HG03060 (cell line): ENCODE measurements at regions not wholly inside any gene's neighbourhood (a gene's known extent, or its start where the extent isn't known, plus 50 kb on each side); places are given as distances from the start of the nearest gene placed in this dataset.

ENCODE experiments used
- ATAC-seq: cut with Tn5 transposase; IDR thresholded peaks from one replicate; pipeline ENCODE4 v1.9.1; 2021; ENCODE audit warnings: low read depth, moderate number of reproducible peaks; ENCODE audit not compliant: unreplicated experiment

GRCh38 chr18:56107821-56108477, 520.0 kb upstream of the TCF4 start:
- no peak for ATAC-seq

- no peak for ATAC-seq
Measured at GRCh38 chr18:56100090-56100722, 512.2 kb upstream of the TCF4 start.

GRCh38 chr18:56097621-56098020, 509.6 kb upstream of the TCF4 start:
- ATAC-seq, result no peak

- ATAC-seq, result no peak
Measured at GRCh38 chr18:56096861-56097260, 508.9 kb upstream of the TCF4 start.

GRCh38 chr18:56089612-56090258, 501.7 kb upstream of the TCF4 start:
- no peak for ATAC-seq

- no peak for ATAC-seq
Measured at GRCh38 chr18:56086786-56087185, 498.8 kb upstream of the TCF4 start.

GRCh38 chr18:56086176-56086575, 498.2 kb upstream of the TCF4 start:
- no peak for ATAC-seq

- no peak for ATAC-seq
Measured at GRCh38 chr18:56085551-56085950, 497.6 kb upstream of the TCF4 start.

- no peak for ATAC-seq
Measured at GRCh38 chr18:56083523-56084287, 495.7 kb upstream of the TCF4 start.

- ATAC-seq, result no peak
Measured at GRCh38 chr18:56083097-56083521, 495.1 kb upstream of the TCF4 start.

GRCh38 chr18:56076723-56077122, 488.7 kb upstream of the TCF4 start:
- ATAC-seq, result no peak

- no peak for ATAC-seq
Measured at GRCh38 chr18:56068701-56069100, 480.7 kb upstream of the TCF4 start.

- no peak for ATAC-seq
Measured at GRCh38 chr18:56067969-56068671, 480.1 kb upstream of the TCF4 start.

GRCh38 chr18:56067214-56067894, 479.4 kb upstream of the TCF4 start:
- ATAC-seq, result no peak

- ATAC-seq, result no peak
Measured at GRCh38 chr18:56066524-56067213, 478.7 kb upstream of the TCF4 start.

- ATAC-seq, result no peak
Measured at GRCh38 chr18:56065086-56065485, 477.1 kb upstream of the TCF4 start.

- ATAC-seq, result no peak
Measured at GRCh38 chr18:56062931-56063330, 474.9 kb upstream of the TCF4 start.

- ATAC-seq, result no peak
Measured at GRCh38 chr18:56060967-56061541, 473.1 kb upstream of the TCF4 start.

- no peak for ATAC-seq
Measured at GRCh38 chr18:56052202-56052601, 464.2 kb upstream of the TCF4 start.
